ENCODE measurements at regions not wholly inside any gene's neighbourhood (a gene's known extent, or its start where the extent isn't known, plus 50 kb on each side); places are given as distances from the start of the nearest gene placed in this dataset.

GRCh38 chr13:22027566-22027965 lies 356.7 kb downstream of the FGF9 start (continued):
- TF ChIP-seq CHD7 (IDR thresholded peaks at IDR 0.05; ENCODE audit: insufficient replicate concordance, low read length) (no peak), CEBPB (IDR thresholded peaks at IDR 0.05; ENCODE audit: low read depth, low read length) (no peak), POLR2AphosphoS5 (IDR thresholded peaks at IDR 0.05; ENCODE audit: low read depth, low read length) (no peak), SP1 (IDR thresholded peaks at IDR 0.05; ENCODE audit: low read depth, low read length) (no peak), CBX5 (IDR thresholded peaks at IDR 0.05; ENCODE audit: low read depth, low read length) (no peak)
